Ishikawa (cell line): ENCODE measurements at regions not wholly inside any gene's neighbourhood (a gene's known extent, or its start where the extent isn't known, plus 50 kb on each side); places are given as distances from the start of the nearest gene placed in this dataset.
A peak's percentile ranks its signal among the peaks of the same experiment; 100 is the strongest.

Source experiments
- CEBPB ChIP-seq: IDR thresholded peaks from 2 replicates; pipeline ENCODE4 v1.6.1; 2012
- CREB1 ChIP-seq: IDR thresholded peaks from 2 replicates; pipeline ENCODE4 v1.6.1; 2012; ENCODE audit warnings: low read depth
- EGR1 ChIP-seq: IDR thresholded peaks from 2 replicates; pipeline ENCODE4 v1.6.1; 2012
- EP300 ChIP-seq: IDR thresholded peaks from 2 replicates; pipeline ENCODE4 v1.6.1; 2012; ENCODE audit warnings: borderline replicate concordance
- FOXM1 ChIP-seq: IDR thresholded peaks from 2 replicates; pipeline ENCODE4 v1.6.1; 2012; ENCODE audit warnings: low read depth, borderline replicate concordance
- MAX ChIP-seq: IDR thresholded peaks from 2 replicates; pipeline ENCODE4 v1.6.1; 2012
- NFIC ChIP-seq: IDR thresholded peaks from 2 replicates; pipeline ENCODE4 v1.6.1; 2012
- RAD21 ChIP-seq: IDR thresholded peaks from 2 replicates; pipeline ENCODE4 v1.6.1; 2012; ENCODE audit warnings: low read depth
- REST ChIP-seq: IDR thresholded peaks from 2 replicates; pipeline ENCODE4 v1.6.1; 2012; ENCODE audit warnings: low read depth, mild to moderate bottlenecking
- TAF1 ChIP-seq: IDR thresholded peaks from 2 replicates; pipeline ENCODE4 v1.6.1; 2012; ENCODE audit warnings: low read depth, mild to moderate bottlenecking
- TCF12 ChIP-seq: IDR thresholded peaks from 2 replicates; pipeline ENCODE4 v1.6.1; 2012; ENCODE audit warnings: low read depth
- TEAD4 ChIP-seq: IDR thresholded peaks from 2 replicates; pipeline ENCODE4 v1.6.1; 2012
- USF1 ChIP-seq: IDR thresholded peaks from 2 replicates; pipeline ENCODE4 v1.6.1; 2012
- YY1 ChIP-seq: IDR thresholded peaks from 2 replicates; pipeline ENCODE4 v1.6.1; 2012; ENCODE audit warnings: low read depth
- ZBTB7A ChIP-seq: IDR thresholded peaks from 2 replicates; pipeline ENCODE4 v1.6.1; 2012; ENCODE audit warnings: low read depth

- TF ChIP-seq CREB1 (no peak), MAX (no peak), USF1 (no peak), YY1 (no peak), TCF12 (no peak), EP300 (no peak), ZBTB7A (no peak), EGR1 (no peak), CEBPB (no peak), FOXM1 (no peak), RAD21 (no peak)
Observed at GRCh38 chr18:43703050-43703449, 425.8 kb upstream of the SYT4 start.

GRCh38 chr18:43705850-43706249, 428.6 kb upstream of the SYT4 start:
- TF ChIP-seq RAD21 (no peak), TAF1 (no peak), TCF12 (no peak), NFIC (no peak), MAX (no peak), FOXM1 (no peak), CREB1 (no peak), EGR1 (no peak), ZBTB7A (no peak), CEBPB (no peak), REST (no peak), YY1 (no peak), USF1 (no peak), TEAD4 (no peak), EP300 (no peak)

GRCh38 chr18:43710135-43710534, 432.8 kb upstream of the SYT4 start:
- TF ChIP-seq TEAD4 (no peak), MAX (no peak), CEBPB (no peak), TAF1 (no peak), ZBTB7A (no peak), EGR1 (no peak), TCF12 (no peak), YY1 (no peak), FOXM1 (no peak), USF1 (no peak), RAD21 (no peak), NFIC (no peak), REST (no peak), CREB1 (no peak), EP300 (no peak)

- TF ChIP-seq TAF1, result no peak
Observed at GRCh38 chr18:43714343-43715010, 437.2 kb upstream of the SYT4 start.

- TF ChIP-seq TEAD4 (peak; percentile 46; the same call in 1 of the 2 replicates), MAX (no peak), NFIC (no peak), FOXM1 (no peak), YY1 (no peak), ZBTB7A (no peak), TAF1 (no peak)
Observed at GRCh38 chr18:43719267-43719795, 442.0 kb upstream of the SYT4 start.
